Neural crest cell (in vitro differentiated cells): ENCODE measurements at regions not wholly inside any gene's neighbourhood (a gene's known extent, or its start where the extent isn't known, plus 50 kb on each side); places are given as distances from the start of the nearest gene placed in this dataset.

ENCODE experiments used
- DNase-seq: peaks from one replicate; pipeline ENCODE4 v3.0.0; 2021; ENCODE audit warnings: low read depth, mixed read lengths, low spot score
- H3K27ac Mint-ChIP-seq: one replicate; pipeline ENCODE4 v1.8.0; 2021; ENCODE audit warnings: mild to moderate bottlenecking, mixed read lengths; ENCODE audit not compliant: unreplicated experiment
- H3K27me3 Mint-ChIP-seq: 2 replicates; pipeline ENCODE4 v1.8.0; 2021; ENCODE audit warnings: low read depth, mild to moderate bottlenecking, mixed read lengths
- H3K36me3 Mint-ChIP-seq: 2 replicates; pipeline ENCODE4 v1.8.0; 2021; ENCODE audit warnings: low read depth, mild to moderate bottlenecking, mixed read lengths
- H3K4me1 Mint-ChIP-seq: 2 replicates; pipeline ENCODE4 v1.8.0; 2021; ENCODE audit warnings: mixed read lengths
- H3K4me3 Mint-ChIP-seq: one replicate; pipeline ENCODE4 v1.8.0; 2021; ENCODE audit warnings: mild to moderate bottlenecking, mixed read lengths
- H3K9me3 Mint-ChIP-seq: 2 replicates; pipeline ENCODE4 v1.8.0; 2021; ENCODE audit warnings: mixed read lengths
- CTCF ChIP-seq: fragments of 200-600 bp; sonication (generic); conservative IDR thresholded peaks from 2 replicates; pipeline ENCODE4 v1.5.0; 2021; ENCODE audit warnings: antibody characterized with exemption, mild to moderate bottlenecking

- H3K4me3 Mint-ChIP-seq = no peak overlapping the region
- no peaks in the 10 kb centered on the region for H3K27me3 Mint-ChIP-seq
- no peak overlapping the region for H3K27ac Mint-ChIP-seq
- no peaks in the 10 kb centered on the region for H3K36me3 Mint-ChIP-seq
- no peaks in the 10 kb centered on the region for H3K9me3 Mint-ChIP-seq
- TF ChIP-seq CTCF = no peak
- peaks cover 20% of the 10 kb centered on the region for H3K4me1 Mint-ChIP-seq
- DNase-seq = no peak
Measured at GRCh38 chr2:66704786-66705185, 269.9 kb downstream of the MEIS1 start.

GRCh38 chr2:66714610-66715009 is 279.7 kb downstream of the MEIS1 start:
- Mint-ChIP-seq H3K36me3 (no peaks in the 10 kb centered on the region), H3K27ac (no peak overlapping the region), H3K27me3 (no peaks in the 10 kb centered on the region), H3K4me1 (peaks cover 21% of the 10 kb centered on the region), H3K4me3 (no peak overlapping the region), H3K9me3 (peaks cover 3% of the 10 kb centered on the region)
- DNase-seq = no peak
- no peak for TF ChIP-seq CTCF

DNA sequence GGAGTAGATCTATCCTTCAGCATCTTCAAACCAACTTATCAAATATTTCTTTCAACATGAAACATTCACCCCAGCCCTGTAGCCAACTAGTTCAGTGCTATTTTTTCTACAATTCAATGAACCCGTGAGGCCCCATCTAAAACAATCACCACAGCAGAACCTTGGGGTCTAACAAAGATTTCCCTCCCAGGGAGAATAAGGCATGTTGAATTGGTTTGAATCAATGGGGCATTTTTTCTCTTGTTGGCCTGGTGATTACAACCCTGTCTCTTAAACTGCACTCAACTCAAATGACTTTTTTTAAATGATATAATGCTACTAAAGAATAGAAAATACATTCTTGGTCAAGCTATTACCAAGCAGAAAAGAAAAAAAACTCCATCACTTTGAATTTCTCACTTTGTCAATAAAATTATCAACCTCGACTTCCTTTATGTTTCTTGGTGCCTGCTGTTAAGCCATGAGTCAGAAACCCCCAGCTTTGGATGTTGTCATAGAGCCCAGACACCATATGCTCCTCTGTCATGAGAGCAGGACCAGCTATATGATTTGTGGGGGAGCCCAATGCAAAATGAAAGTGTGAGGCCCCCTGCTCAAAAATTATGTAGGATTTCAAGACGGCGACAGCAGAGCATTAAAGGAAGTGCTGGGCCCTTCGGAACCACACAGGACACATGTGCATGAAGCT is 282.4 kb downstream of the MEIS1 start:
- H3K4me1 Mint-ChIP-seq = peaks cover 26% of the 10 kb centered on the region
- peaks cover 10% of the 10 kb centered on the region for H3K9me3 Mint-ChIP-seq
- TF ChIP-seq CTCF = no peak
- no peak for DNase-seq
- H3K4me3 Mint-ChIP-seq = no peak overlapping the region
- peak overlapping the region; percentile 83 for H3K27ac Mint-ChIP-seq
- H3K36me3 Mint-ChIP-seq = peaks cover 3% of the 10 kb centered on the region
- H3K27me3 Mint-ChIP-seq = no peaks in the 10 kb centered on the region

DNA sequence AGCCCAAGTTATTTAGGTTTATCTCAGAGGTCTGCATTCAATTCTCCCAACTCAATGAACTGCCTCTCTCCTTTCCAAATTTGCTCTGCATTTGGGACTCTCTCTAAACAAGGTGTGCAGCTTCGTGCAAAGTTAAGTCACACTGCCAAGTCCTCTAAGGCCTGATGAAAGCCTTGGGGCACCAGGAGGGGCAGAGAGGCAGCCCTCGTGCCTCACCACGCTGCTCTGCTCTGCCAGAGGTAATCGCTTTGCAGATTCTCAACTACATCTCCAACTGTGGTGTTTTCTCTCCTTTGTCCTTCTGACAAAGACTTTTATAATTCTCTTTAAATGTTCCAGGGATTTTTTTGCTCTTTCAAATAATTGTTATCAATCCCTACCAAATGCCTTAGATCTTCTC is 283.0 kb downstream of the MEIS1 start:
- Mint-ChIP-seq H3K27me3 (no peaks in the 10 kb centered on the region), H3K4me1 (peaks cover 26% of the 10 kb centered on the region), H3K9me3 (peaks cover 10% of the 10 kb centered on the region)

GRCh38 chr2:66721776-66722175 is 286.9 kb downstream of the MEIS1 start:
- H3K4me3 Mint-ChIP-seq = no peak overlapping the region
- peaks cover 3% of the 10 kb centered on the region for H3K36me3 Mint-ChIP-seq
- no peak for TF ChIP-seq CTCF
- no peak for DNase-seq
- peaks cover 2% of the 10 kb centered on the region for H3K27me3 Mint-ChIP-seq
- no peak overlapping the region for H3K27ac Mint-ChIP-seq
- peaks cover 10% of the 10 kb centered on the region for H3K9me3 Mint-ChIP-seq
- peaks cover 22% of the 10 kb centered on the region for H3K4me1 Mint-ChIP-seq

More for the DNA sequence above, 283.0 kb downstream of the MEIS1 start:
- Mint-ChIP-seq H3K27ac (peak overlapping the region; percentile 83), H3K4me3 (no peak overlapping the region), H3K36me3 (peaks cover 3% of the 10 kb centered on the region)
- no peak for TF ChIP-seq CTCF
- no peak for DNase-seq
